Panc1 (cell line): ENCODE measurements at regions not wholly inside any gene's neighbourhood (a gene's known extent, or its start where the extent isn't known, plus 50 kb on each side); places are given as distances from the start of the nearest gene placed in this dataset.
"Not testable (repeated sequence)": the region's sequence is repeated elsewhere in the genome, so short reads cannot be mapped to it uniquely, and the experiment has no call there.

Experiments
- ATAC-seq: fragments of 200-7000 bp; cut with Tn5 transposase; 2 replicates; pipeline ENCODE4 v1.9.1; 2020; ENCODE audit warnings: mild to moderate bottlenecking, moderate library complexity
- BruUV-seq: library from RNA; stranded (reverse); fragments of 400-500 nt; replicated peaks from 2 replicates; lab custom pipeline; 2021; lab: Mats Ljungman, UMichigan
- CTCF ChIA-PET: fragments of 300-600 bp; sonication (Branson Sonifier 250); formaldehyde crosslinking; loops from one replicate; lab custom pipeline; 2022; ENCODE audit warnings: antibody characterized with exemption; lab: Charles Lee
- POLR2A ChIA-PET: fragments of 300-600 bp; sonication (Branson Sonifier 250); formaldehyde crosslinking; loops from one replicate; lab custom pipeline; 2022; ENCODE audit warnings: antibody characterized with exemption; lab: Charles Lee
- DNase-seq: peaks from one replicate; pipeline ENCODE4 v3.0.0-alpha.2; 2010; ENCODE audit warnings: low read depth, low spot score
- H3K27ac ChIP-seq: 2 replicates; pipeline ENCODE4 v1.5.1; 2011; ENCODE audit warnings: mild to moderate bottlenecking, low read length, inconsistent platforms
- H3K27me3 ChIP-seq: fragments of 200-500 bp; sonication (Bioruptor generic); 2 replicates; pipeline ENCODE4 v1.6.0; 2014; ENCODE audit warnings: low read length, inconsistent platforms; ENCODE audit not compliant: control insufficient read depth, insufficient read depth
- H3K36me3 ChIP-seq: fragments of 200-500 bp; sonication (Bioruptor generic); 2 replicates; pipeline ENCODE4 v1.5.1; 2014; ENCODE audit warnings: inconsistent platforms, mild to moderate bottlenecking, low read length, moderate library complexity; ENCODE audit not compliant: control insufficient read depth, insufficient read depth
- H3K4me1 ChIP-seq: 2 replicates; pipeline ENCODE4 v1.5.1; 2011; ENCODE audit warnings: inconsistent platforms, mild to moderate bottlenecking, low read length, moderate library complexity; ENCODE audit not compliant: control insufficient read depth, insufficient read depth
- H3K4me3 ChIP-seq, 2 experiments: 2 replicates each; pipeline ENCODE4 v1.5.1; 2011 to 2012; ENCODE audit warnings: low read depth in 2 of 2, low read length in 2 of 2, mild to moderate bottlenecking in 2 of 2, inconsistent platforms in 1 of 2, moderate library complexity in 1 of 2
- H3K9me3 ChIP-seq: fragments of 200-500 bp; sonication (Bioruptor generic); 2 replicates; pipeline ENCODE4 v1.5.1; 2014; ENCODE audit warnings: low read depth, mild to moderate bottlenecking, inconsistent platforms, low read length, moderate library complexity; ENCODE audit not compliant: control insufficient read depth, insufficient read depth
- POLR2AphosphoS5 ChIP-seq: IDR thresholded peaks from 2 replicates; pipeline ENCODE4 v1.6.1; 2012; ENCODE audit warnings: mild to moderate bottlenecking, low read depth, low read length, moderate library complexity
- REST ChIP-seq, 2 experiments: IDR thresholded peaks; 2 replicates each; pipeline ENCODE4 v1.6.1; 2011 to 2012; ENCODE audit warnings: low read depth in 2 of 2, control low read depth in 1 of 2, low read length in 1 of 2, mild to moderate bottlenecking in 1 of 2, moderate library complexity in 1 of 2; ENCODE audit not compliant: insufficient read depth in 1 of 2
- SIN3A ChIP-seq: IDR thresholded peaks from 2 replicates; pipeline ENCODE4 v1.6.1; 2012; ENCODE audit warnings: low read depth, mild to moderate bottlenecking, low read length, moderate library complexity, borderline replicate concordance; ENCODE audit not compliant: insufficient read depth
- TCF7L2 ChIP-seq: IDR thresholded peaks from 2 replicates; pipeline ENCODE4 v1.6.1; 2011; ENCODE audit warnings: mild to moderate bottlenecking, low read depth, low read length, inconsistent platforms
- in situ Hi-C: cut with HindIII; loops from 2 replicates; pipeline ENCODE4 v1.10.0; 2016; ENCODE audit warnings: low sequenced_read_pairs, low pct_unique_long_range_greater_than_20kb
- intact Hi-C: fragments of 100-400 bp; cut with micrococcal nuclease; formaldehyde crosslinking; loops from one replicate; pipeline ENCODE4 v1.10.0; 2022; ENCODE audit not compliant: unreplicated experiment
- TF ChIP-seq, protein P1 (sequence below): fragments of 450-650 bp; IDR thresholded peaks from 2 replicates; pipeline ENCODE4 v1.5.1; 2017; ENCODE audit warnings: mild to moderate bottlenecking

DNA sequence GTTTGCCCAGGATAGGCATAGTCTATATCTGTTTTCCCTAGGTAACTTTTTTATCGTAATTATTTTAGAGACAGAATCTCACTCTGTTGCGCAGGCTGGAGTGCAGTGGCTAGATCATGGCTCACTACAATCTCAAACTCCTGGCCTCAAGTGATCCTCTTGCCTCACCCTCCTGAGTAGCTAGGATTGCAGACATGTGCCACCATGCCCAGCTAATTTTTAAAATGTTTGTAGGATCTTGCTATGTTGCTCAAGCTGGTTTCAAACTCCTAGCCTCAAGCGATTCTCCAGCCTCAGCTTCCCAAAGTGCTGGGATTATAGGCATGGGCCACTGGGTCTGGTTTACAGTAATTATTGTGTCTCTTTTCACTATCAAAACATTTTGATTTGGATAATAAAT, 58.6 kb upstream of the SOX13 start:
- ChIA-PET CTCF (interaction anchor here (0.7 kb wide), 1 partner anchor 40 kb away, joined by 3 read pairs; no protein-coding TSS in a partner anchor), POLR2A (interaction anchor here (0.8 kb wide), 1 partner anchor 144 kb away, joined by 3 read pairs; no protein-coding TSS in a partner anchor)
- DNase-seq (no peak), ATAC-seq (no peak)
- no peak overlapping the region for H3K4me3 ChIP-seq
- H3K27me3 ChIP-seq: no peaks in the 10 kb centered on the region
- intact Hi-C loops: no loop called here
- no peaks in the 10 kb centered on the region for H3K4me1 ChIP-seq
- TF ChIP-seq POLR2AphosphoS5 (no peak), TCF7L2 (no peak), SIN3A (no peak), REST (IDR thresholded peaks at IDR 0.05; ENCODE audit: insufficient read depth in 1 of 2, low read depth in 2 of 2, low read length in 1 of 2) (no peak)
- TF ChIP-seq, protein P1, sequence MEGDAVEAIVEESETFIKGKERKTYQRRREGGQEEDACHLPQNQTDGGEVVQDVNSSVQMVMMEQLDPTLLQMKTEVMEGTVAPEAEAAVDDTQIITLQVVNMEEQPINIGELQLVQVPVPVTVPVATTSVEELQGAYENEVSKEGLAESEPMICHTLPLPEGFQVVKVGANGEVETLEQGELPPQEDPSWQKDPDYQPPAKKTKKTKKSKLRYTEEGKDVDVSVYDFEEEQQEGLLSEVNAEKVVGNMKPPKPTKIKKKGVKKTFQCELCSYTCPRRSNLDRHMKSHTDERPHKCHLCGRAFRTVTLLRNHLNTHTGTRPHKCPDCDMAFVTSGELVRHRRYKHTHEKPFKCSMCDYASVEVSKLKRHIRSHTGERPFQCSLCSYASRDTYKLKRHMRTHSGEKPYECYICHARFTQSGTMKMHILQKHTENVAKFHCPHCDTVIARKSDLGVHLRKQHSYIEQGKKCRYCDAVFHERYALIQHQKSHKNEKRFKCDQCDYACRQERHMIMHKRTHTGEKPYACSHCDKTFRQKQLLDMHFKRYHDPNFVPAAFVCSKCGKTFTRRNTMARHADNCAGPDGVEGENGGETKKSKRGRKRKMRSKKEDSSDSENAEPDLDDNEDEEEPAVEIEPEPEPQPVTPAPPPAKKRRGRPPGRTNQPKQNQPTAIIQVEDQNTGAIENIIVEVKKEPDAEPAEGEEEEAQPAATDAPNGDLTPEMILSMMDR: no peak
- H3K36me3 ChIP-seq: no peaks in the 10 kb centered on the region
- in situ Hi-C loops: no loop called here
- no peaks in the 10 kb centered on the region for H3K9me3 ChIP-seq
- no peak overlapping the region for H3K27ac ChIP-seq
- BruUV-seq: no TSS peak

DNA sequence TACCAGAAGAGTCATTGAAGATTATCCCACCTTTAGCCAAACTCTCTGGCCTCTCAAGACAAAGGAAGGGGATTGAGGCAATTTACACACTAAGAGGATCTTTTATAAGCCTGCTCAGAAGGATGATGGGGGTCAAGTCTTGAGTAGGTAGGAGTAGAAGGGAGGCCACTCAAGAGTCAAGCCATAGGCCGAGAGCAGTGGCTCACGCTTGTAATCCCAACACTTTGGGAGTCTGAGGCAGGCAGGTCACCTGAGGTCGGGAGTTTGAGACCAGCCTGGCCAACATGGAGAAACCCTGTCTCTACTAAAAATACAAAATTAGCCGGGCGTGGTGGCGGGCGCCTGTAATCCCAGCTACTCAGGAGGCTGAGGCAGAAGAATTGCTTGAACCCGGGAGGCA, 58.0 kb upstream of the SOX13 start:
- not testable (repeated sequence) for ATAC-seq, BruUV-seq

GRCh38 chr1:204017032-204017431, 55.9 kb upstream of the SOX13 start:
- no peaks in the 10 kb centered on the region for H3K36me3 ChIP-seq
- no peak overlapping the region for H3K27ac ChIP-seq
- no peaks in the 10 kb centered on the region for H3K27me3 ChIP-seq
- ChIA-PET CTCF (interaction anchor here (0.7 kb wide), 1 partner anchor 1823 kb away, joined by 8 read pairs; the partner anchor contains the start of gene LGR6), POLR2A (interaction anchor here (0.7 kb wide), 1 partner anchor 193 kb away, joined by 6 read pairs; no protein-coding TSS in a partner anchor)
- no peak overlapping the region for H3K4me3 ChIP-seq
- DNase-seq (no peak), ATAC-seq (no peak)
- no peaks in the 10 kb centered on the region for H3K9me3 ChIP-seq
- intact Hi-C loops (no loop called here), in situ Hi-C loops (no loop called here)
- BruUV-seq: no TSS peak
- no peaks in the 10 kb centered on the region for H3K4me1 ChIP-seq
- TF ChIP-seq, protein P1: no peak
- TF ChIP-seq SIN3A (no peak), TCF7L2 (no peak), REST (IDR thresholded peaks at IDR 0.05; ENCODE audit: insufficient read depth in 1 of 2, low read depth in 2 of 2, low read length in 1 of 2) (no peak)

More for the DNA sequence above, 58.0 kb upstream of the SOX13 start:
- H3K27me3 ChIP-seq, H3K27ac ChIP-seq, intact Hi-C loops, H3K4me3 ChIP-seq, CTCF ChIA-PET, H3K9me3 ChIP-seq, DNase-seq, H3K4me1 ChIP-seq, in situ Hi-C loops, H3K36me3 ChIP-seq: not testable (repeated sequence)
- POLR2A ChIA-PET: interaction anchor here (0.8 kb wide), 1 partner anchor 144 kb away, joined by 3 read pairs; no protein-coding TSS in a partner anchor
